HG03457 (cell line): ENCODE measurements at regions not wholly inside any gene's neighbourhood (a gene's known extent, or its start where the extent isn't known, plus 50 kb on each side); places are given as distances from the start of the nearest gene placed in this dataset.
A peak's percentile ranks its signal among the peaks of the same experiment; 100 is the strongest.

Experiments
- ATAC-seq: cut with Tn5 transposase; IDR thresholded peaks from one replicate; pipeline ENCODE4 v1.9.1; 2021; ENCODE audit warnings: moderate number of reproducible peaks; ENCODE audit not compliant: unreplicated experiment

GRCh38 chr5:125750147-125750860 lies 672.9 kb upstream of the GRAMD2B start:
- no peak for ATAC-seq

GRCh38 chr5:125750861-125751186 lies 672.4 kb upstream of the GRAMD2B start:
- ATAC-seq: no peak

GRCh38 chr5:125756456-125756855 lies 666.8 kb upstream of the GRAMD2B start:
- no peak for ATAC-seq

GRCh38 chr5:125766706-125767105 lies 656.5 kb upstream of the GRAMD2B start:
- no peak for ATAC-seq

DNA sequence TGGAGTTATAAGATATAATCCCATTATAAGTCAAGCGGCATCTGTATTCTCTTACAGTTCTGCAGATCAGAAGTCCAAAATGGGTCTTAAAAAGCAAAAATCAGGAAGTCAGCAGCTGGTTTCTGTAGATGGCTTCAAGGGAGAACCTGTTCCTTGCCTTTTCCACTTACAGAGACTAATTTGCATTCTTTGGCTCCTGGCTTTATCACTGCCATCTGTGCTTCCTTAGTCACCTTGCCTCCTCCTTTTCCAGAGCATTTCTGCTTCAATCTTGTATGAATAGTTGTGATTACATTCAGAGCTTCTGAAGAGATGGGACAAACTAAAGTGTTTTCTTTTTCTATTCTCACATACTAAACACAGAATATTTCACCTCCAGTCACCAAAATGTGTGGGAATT lies 647.3 kb upstream of the GRAMD2B start:
- ATAC-seq: no peak

DNA sequence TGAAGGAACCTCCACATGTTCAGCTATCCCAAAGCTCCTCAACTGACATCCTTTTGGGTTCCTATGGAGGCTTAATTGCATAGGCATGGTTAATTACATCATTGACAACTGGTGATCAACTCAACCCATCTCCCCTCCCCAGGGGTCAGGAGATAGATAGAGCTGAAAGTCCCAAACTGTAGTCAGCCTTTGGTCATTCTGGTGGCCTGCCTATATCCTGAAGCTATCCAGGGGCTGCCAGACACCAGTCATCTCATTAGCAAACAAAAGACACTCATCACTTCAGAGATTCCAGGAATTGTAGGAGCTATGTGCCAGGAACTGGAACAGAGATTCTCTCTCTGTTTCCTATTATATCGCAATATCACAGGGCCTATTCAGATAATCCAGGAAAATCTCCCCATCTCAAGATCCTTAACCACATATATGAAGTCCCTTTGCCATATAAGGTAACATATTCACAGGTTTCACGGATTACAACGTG lies 646.5 kb upstream of the GRAMD2B start:
- ATAC-seq: no peak

GRCh38 chr5:125778791-125779190 lies 644.4 kb upstream of the GRAMD2B start:
- ATAC-seq: no peak

- ATAC-seq: no peak
Observed at GRCh38 chr5:125785407-125785806, 637.8 kb upstream of the GRAMD2B start.

- ATAC-seq: no peak
Observed at GRCh38 chr5:125786021-125786420, 637.2 kb upstream of the GRAMD2B start.

DNA sequence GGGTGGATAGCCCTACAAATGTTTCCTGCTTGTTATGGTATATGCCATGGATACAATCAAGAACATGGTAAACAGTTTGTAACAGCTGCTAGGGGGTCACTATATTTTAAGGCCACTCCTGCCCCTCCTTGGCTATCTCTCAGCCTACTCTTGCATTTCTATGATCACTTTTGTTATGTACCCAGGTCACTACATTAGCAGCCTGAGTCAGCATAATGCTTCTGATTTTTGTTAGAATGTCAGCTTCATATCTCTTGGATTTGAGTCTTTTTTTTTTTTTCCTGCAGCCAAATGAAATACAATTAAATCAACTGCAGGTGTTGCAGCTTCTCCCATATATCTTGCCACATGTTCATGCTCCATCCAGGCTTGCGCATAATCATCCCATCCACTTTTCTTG lies 629.7 kb upstream of the GRAMD2B start:
- no peak for ATAC-seq

DNA sequence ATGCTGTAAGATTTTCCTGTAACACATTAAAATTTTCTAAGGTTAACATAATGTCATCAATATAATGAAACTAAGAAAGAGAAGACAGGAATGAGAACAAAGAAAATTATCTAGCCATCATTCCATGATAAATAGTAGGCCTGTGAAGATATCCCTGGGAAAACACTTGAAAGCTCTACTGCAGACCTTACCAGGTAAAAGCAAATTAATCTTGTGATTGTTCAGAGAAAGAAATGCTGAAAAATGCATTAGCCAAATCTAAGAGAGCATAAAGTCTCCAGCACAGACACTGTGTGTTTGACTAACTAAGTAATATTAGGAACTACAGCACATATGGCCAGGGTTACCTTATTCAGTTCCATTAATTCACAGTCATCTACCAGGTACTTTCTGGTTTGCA lies 628.3 kb upstream of the GRAMD2B start:
- ATAC-seq: no peak

DNA sequence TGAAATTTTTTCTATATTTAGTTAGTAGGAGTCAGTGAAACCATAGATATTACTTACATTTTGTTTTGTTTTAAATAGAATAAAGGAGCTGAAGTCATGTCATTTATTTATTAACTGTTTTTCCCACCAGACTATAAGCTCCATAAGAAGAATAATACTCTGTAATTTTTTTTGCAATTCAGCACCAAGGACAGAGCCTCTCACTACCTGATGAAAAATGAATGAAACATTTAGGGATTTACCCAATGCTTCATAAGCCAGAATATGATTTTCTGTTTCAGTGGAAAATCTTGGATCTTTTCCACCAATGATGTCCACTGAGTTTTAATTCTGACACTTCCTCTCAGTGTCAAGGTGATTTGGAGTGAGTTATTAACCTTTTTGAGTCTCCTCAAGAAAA lies 624.9 kb upstream of the GRAMD2B start:
- ATAC-seq: no peak

DNA sequence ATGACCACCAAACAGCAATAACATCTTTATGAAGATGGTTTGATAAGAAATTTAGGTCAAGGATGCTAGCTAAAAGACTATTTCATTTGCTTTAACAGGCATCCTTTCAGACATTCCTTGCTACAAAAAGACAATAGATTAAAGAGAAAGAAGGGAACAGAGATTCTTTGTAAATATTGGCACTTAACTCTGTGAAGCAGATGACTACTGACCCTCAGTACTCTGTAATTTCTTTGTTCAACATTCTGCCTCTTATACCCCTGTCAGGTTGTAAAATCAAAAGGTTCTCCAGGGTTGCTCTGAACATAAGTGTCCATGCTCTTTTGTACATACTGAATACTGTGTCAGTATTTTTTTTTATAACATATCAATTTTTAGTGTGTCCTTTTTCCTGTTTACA lies 610.6 kb upstream of the GRAMD2B start:
- ATAC-seq: no peak

GRCh38 chr5:125813221-125813974 lies 609.8 kb upstream of the GRAMD2B start:
- no peak for ATAC-seq

DNA sequence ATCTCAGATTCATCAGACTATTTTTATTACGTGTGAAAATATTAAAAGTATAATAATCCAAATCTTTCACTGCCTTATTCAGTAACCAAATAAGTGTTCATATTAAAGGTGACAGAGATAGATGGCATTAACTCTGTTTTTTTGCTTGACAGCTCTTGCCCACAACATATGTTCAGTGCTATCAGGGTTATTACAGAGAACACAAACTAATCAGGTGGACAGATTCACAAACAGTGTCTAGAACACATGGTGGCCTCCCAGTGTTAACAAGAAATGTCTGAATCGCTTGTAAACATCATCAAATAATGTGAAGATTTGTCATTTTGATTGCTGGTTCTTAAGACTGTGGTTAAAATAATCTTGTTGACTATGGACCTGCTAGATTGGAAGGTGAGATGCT lies 609.1 kb upstream of the GRAMD2B start:
- no peak for ATAC-seq

GRCh38 chr5:125823572-125823971 lies 599.6 kb upstream of the GRAMD2B start:
- no peak for ATAC-seq

DNA sequence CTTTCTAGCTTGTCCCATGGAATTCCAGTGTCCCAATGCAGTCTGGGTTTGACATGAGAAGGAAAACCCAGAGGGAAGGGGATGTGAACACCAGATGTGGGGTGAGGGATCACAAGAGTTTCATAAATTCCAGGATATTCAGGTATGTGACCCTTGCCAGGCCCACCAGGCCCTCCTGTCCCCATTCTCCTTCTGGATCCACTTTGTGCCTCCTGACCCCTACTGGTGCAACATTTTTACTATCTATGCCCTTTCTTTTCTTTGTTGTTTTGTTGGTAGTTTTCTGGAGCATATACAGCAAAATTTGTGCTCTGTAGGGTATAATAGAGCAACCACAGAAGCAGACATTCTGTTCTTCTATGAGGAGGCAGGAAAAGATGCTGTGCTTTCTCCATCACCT lies 597.0 kb upstream of the GRAMD2B start:
- ATAC-seq: no peak

- peak; percentile 78 for ATAC-seq
Observed at GRCh38 chr5:125829349-125829748, 593.9 kb upstream of the GRAMD2B start.

DNA sequence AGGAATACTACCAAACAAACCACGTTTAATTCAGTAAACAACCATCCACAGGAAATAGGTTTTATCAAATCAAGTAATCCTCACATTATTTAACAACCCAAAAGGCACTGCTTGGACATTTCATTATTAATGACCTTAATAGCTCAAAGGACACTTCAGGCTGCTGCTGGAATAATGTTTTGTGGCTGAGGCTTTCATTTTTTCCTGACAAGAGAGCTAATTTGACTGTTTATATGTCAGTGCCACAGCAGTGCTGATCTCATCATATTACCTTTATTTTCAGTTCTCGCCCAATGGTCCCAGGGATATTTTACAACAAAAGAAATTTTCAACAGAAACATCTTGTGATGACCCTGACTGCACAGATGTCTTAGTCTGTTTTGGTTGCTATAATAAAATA lies 589.8 kb upstream of the GRAMD2B start:
- no peak for ATAC-seq

GRCh38 chr5:125834438-125835115 lies 588.6 kb upstream of the GRAMD2B start:
- ATAC-seq: no peak

- no peak for ATAC-seq
Observed at GRCh38 chr5:125835293-125836172, 587.7 kb upstream of the GRAMD2B start.
